HG03469 (cell line): ENCODE measurements at regions not wholly inside any gene's neighbourhood (a gene's known extent, or its start where the extent isn't known, plus 50 kb on each side); places are given as distances from the start of the nearest gene placed in this dataset.

Experiments used
- ATAC-seq: cut with Tn5 transposase; IDR thresholded peaks from one replicate; pipeline ENCODE4 v1.9.1; 2021; ENCODE audit warnings: mild to moderate bottlenecking, moderate library complexity, moderate number of reproducible peaks; ENCODE audit not compliant: unreplicated experiment

GRCh38 chr4:187940299-187940698 lies 55.3 kb upstream of the ZFP42 start:
- ATAC-seq, result no peak

- ATAC-seq, result no peak
Observed at GRCh38 chr4:187942968-187943367, 52.6 kb upstream of the ZFP42 start.

GRCh38 chr4:187944179-187944578 lies 51.4 kb upstream of the ZFP42 start:
- ATAC-seq, result no peak
